H1 (cell line): ENCODE measurements at regions not wholly inside any gene's neighbourhood (a gene's known extent, or its start where the extent isn't known, plus 50 kb on each side); places are given as distances from the start of the nearest gene placed in this dataset.

Experiments used
- CTCF ChIA-PET: fragments of 300-600 bp; sonication (Branson Sonifier 250); formaldehyde crosslinking; loops from one replicate; lab custom pipeline; 2021; ENCODE audit not compliant: partially characterized antibody; lab: Charles Lee
- POLR2A ChIA-PET: fragments of 300-600 bp; sonication (Branson Sonifier 250); formaldehyde crosslinking; loops from one replicate; lab custom pipeline; 2021; ENCODE audit warnings: inconsistent platforms; ENCODE audit not compliant: partially characterized antibody; lab: Charles Lee
- DNase-seq, 2 experiments: peaks; one replicate each; pipeline versions ENCODE4 v3.0.0 to v3.0.0-alpha.2; 2010 to 2022; ENCODE audit warnings: low spot score in 2 of 2, low read depth in 1 of 2, mixed read lengths in 1 of 2
- FAIRE-seq: peaks from 2 replicates; lab custom pipeline; 2011; peaks lifted over from hg19 to GRCh38; lab: Jason Lieb, UNC
- H2AFZ ChIP-seq: 2 replicates; pipeline ENCODE4 v1.8.1; 2012; ENCODE audit warnings: low read length, inconsistent platforms
- H2AK5ac ChIP-seq: 2 replicates; pipeline ENCODE4 v1.6.1; 2013; ENCODE audit warnings: low read depth, low read length
- H2BK120ac ChIP-seq: replicated peaks from 2 replicates; pipeline ENCODE3; 2013; ENCODE audit warnings: low read depth, low read length, inconsistent platforms
- H2BK12ac ChIP-seq: 2 replicates; pipeline ENCODE4 v1.6.1; 2013; ENCODE audit warnings: low read depth, low read length
- H2BK15ac ChIP-seq: 2 replicates; pipeline ENCODE4 v1.6.1; 2013; ENCODE audit warnings: low read length
- H2BK20ac ChIP-seq: 2 replicates; pipeline ENCODE4 v1.6.1; 2013; ENCODE audit warnings: low read length
- H2BK5ac ChIP-seq: 2 replicates; pipeline ENCODE4 v1.6.1; 2013; ENCODE audit warnings: low read depth, low read length
- H3K14ac ChIP-seq: 2 replicates; pipeline ENCODE4 v1.6.1; 2013; ENCODE audit warnings: inconsistent platforms; ENCODE audit not compliant: insufficient read length
- H3K18ac ChIP-seq: 2 replicates; pipeline ENCODE4 v1.6.1; 2013; ENCODE audit warnings: low read length; ENCODE audit errors: extremely low read depth
- H3K23ac ChIP-seq: 2 replicates; pipeline ENCODE4 v1.6.1; 2013; ENCODE audit warnings: inconsistent platforms; ENCODE audit not compliant: insufficient read length
- H3K23me2 ChIP-seq: 2 replicates; pipeline ENCODE4 v1.6.1; 2013; ENCODE audit warnings: low read depth, low read length
- H3K27ac ChIP-seq: 2 replicates; pipeline ENCODE4 v1.6.1; 2011; ENCODE audit warnings: low read depth, low read length, inconsistent platforms
- H3K27me3 ChIP-seq, 4 experiments: replicated peaks in 1 of 4; 1 replicate in 1 of 4; 2 replicates in 3 of 4; pipeline versions ENCODE4 v1.6.1 to v1.8.1; 2011 to 2013; ENCODE audit warnings: low read length in 3 of 4, mild to moderate bottlenecking in 3 of 4, inconsistent platforms in 2 of 4, mixed read lengths in 2 of 4, moderate library complexity in 1 of 4; ENCODE audit not compliant: control insufficient read depth in 3 of 4, insufficient read depth in 3 of 4; ENCODE audit errors: extremely low read depth in 1 of 4
- H3K36me3 ChIP-seq, 4 experiments: 2 replicates each; pipeline versions ENCODE4 v1.6.1 to v1.8.1; 2011 to 2013; ENCODE audit warnings: mild to moderate bottlenecking in 4 of 4, low read length in 3 of 4, moderate library complexity in 2 of 4, control low read depth in 1 of 4, inconsistent platforms in 1 of 4; ENCODE audit not compliant: insufficient read depth in 4 of 4, control insufficient read depth in 2 of 4
- H3K4ac ChIP-seq: replicated peaks from 2 replicates; pipeline ENCODE3; 2013; ENCODE audit warnings: low read length, low read depth, mixed read lengths, inconsistent platforms; ENCODE audit not compliant: insufficient read length
- H3K4me1 ChIP-seq, 4 experiments: replicated peaks in 1 of 4; 1 replicate in 1 of 4; 2 replicates in 3 of 4; pipeline versions ENCODE4 v1.6.1 to v1.8.1; 2011 to 2013; ENCODE audit warnings: low read length in 3 of 4, inconsistent platforms in 2 of 4, mixed read lengths in 1 of 4; ENCODE audit not compliant: insufficient read depth in 4 of 4, control insufficient read depth in 3 of 4
- H3K4me2 ChIP-seq, 2 experiments: 2 replicates each; pipeline versions ENCODE4 v1.6.1 to v1.8.1; 2011 to 2013; ENCODE audit warnings: low read depth in 2 of 2, low read length in 2 of 2, control low read depth in 1 of 2, inconsistent platforms in 1 of 2, mild to moderate bottlenecking in 1 of 2; ENCODE audit not compliant: insufficient read depth in 1 of 2
- H3K4me3 ChIP-seq, 4 experiments: fragments of 200-600, 300-600 bp in 1 of 4; sonication (generic), shearing (Covaris generic), sonication (Bioruptor Twin) in 1 of 4; 2 replicates each; pipeline versions ENCODE4 v1.5.1 to v1.8.1; 2011 to 2016; ENCODE audit warnings: low read length in 4 of 4, low read depth in 3 of 4, control low read depth in 2 of 4, inconsistent platforms in 2 of 4, mild to moderate bottlenecking in 2 of 4, mixed read lengths in 1 of 4, moderate library complexity in 1 of 4; ENCODE audit not compliant: insufficient read depth in 2 of 4; ENCODE audit errors: extremely low read depth in 1 of 4
- H3K56ac ChIP-seq: replicated peaks from 2 replicates; pipeline ENCODE3; 2013; ENCODE audit warnings: low read depth, mild to moderate bottlenecking, mixed read lengths, low read length, inconsistent platforms; ENCODE audit not compliant: insufficient read length
- H3K79me1 ChIP-seq: 2 replicates; pipeline ENCODE4 v1.6.1; 2013; ENCODE audit warnings: low read depth, low read length, control low read depth
- H3K79me2 ChIP-seq, 2 experiments: 2 replicates each; pipeline versions ENCODE4 v1.6.1 to v1.8.1; 2012 to 2013; ENCODE audit warnings: low read length in 2 of 2, mild to moderate bottlenecking in 2 of 2, inconsistent platforms in 1 of 2; ENCODE audit not compliant: insufficient read depth in 2 of 2, control insufficient read depth in 1 of 2
- H3K9ac ChIP-seq, 4 experiments: replicated peaks in 1 of 4; 1 replicate in 1 of 4; 2 replicates in 3 of 4; pipeline versions ENCODE4 v1.6.1 to v1.8.1; 2011 to 2013; ENCODE audit warnings: low read depth in 3 of 4, low read length in 3 of 4, control low read depth in 2 of 4, mild to moderate bottlenecking in 2 of 4, moderate library complexity in 2 of 4, inconsistent platforms in 1 of 4; ENCODE audit errors: extremely low read depth in 1 of 4
- H3K9me3 ChIP-seq, 2 experiments: 2 replicates each; pipeline versions ENCODE4 v1.6.1 to v1.8.1; 2012 to 2013; ENCODE audit warnings: mild to moderate bottlenecking in 2 of 2, moderate library complexity in 2 of 2, control low read depth in 1 of 2, inconsistent platforms in 1 of 2, low read depth in 1 of 2, low read length in 1 of 2, mixed read lengths in 1 of 2; ENCODE audit not compliant: insufficient read depth in 2 of 2
- H4K20me1 ChIP-seq, 2 experiments: replicated peaks in 1 of 2; 2 replicates each; pipeline versions ENCODE3 to v1.8.1; 2011 to 2013; ENCODE audit warnings: inconsistent platforms in 2 of 2, low read length in 2 of 2, mild to moderate bottlenecking in 1 of 2; ENCODE audit not compliant: insufficient read depth in 2 of 2, control insufficient read depth in 1 of 2
- H4K5ac ChIP-seq: 2 replicates; pipeline ENCODE4 v1.6.1; 2013; ENCODE audit warnings: low read length, low read depth, mixed read lengths, inconsistent platforms; ENCODE audit not compliant: insufficient read length
- H4K8ac ChIP-seq: 2 replicates; pipeline ENCODE4 v1.8.0; 2013; ENCODE audit warnings: mild to moderate bottlenecking, moderate library complexity, low read length, inconsistent platforms; ENCODE audit not compliant: insufficient read depth; ENCODE audit errors: extremely low read depth
- H4K91ac ChIP-seq: replicated peaks from 2 replicates; pipeline ENCODE3; 2013; ENCODE audit warnings: low read length, mixed read lengths, inconsistent platforms; ENCODE audit not compliant: insufficient read length
- SIX5 ChIP-seq: IDR thresholded peaks from 2 replicates; pipeline ENCODE4 v1.6.1; 2011; ENCODE audit warnings: mild to moderate bottlenecking, low read depth, low read length
- TEAD4 ChIP-seq: IDR thresholded peaks from 2 replicates; pipeline ENCODE4 v1.6.1; 2012; ENCODE audit warnings: low read depth, low read length, inconsistent platforms, mixed read lengths
- WGBS, 2 experiments: shearing (Covaris generic) in 1 of 2; methylation state at CpG; one replicate each; pipeline versions ENCODE4 v1.1.6 to v1.1.7; 2013 to 2015; ENCODE audit warnings: low lambda C conversion rate in 2 of 2, mixed read lengths in 2 of 2, inconsistent platforms in 1 of 2, low coverage in 1 of 2, missing lambda C conversion rate in 1 of 2; ENCODE audit not compliant: insufficient replicate concordance in 2 of 2, insufficient coverage in 1 of 2, insufficient read length in 1 of 2; ENCODE audit errors: extremely low coverage in 1 of 2, missing lambda C conversion rate in 1 of 2; 5-methylcytosine and 5-hydroxymethylcytosine counted together

GRCh38 chr14:25436288-25436875 lies 386.4 kb upstream of the STXBP6 start:
- POLR2A ChIA-PET: no interaction called here
- WGBS, 2 experiments: 90% methylated on average over 2 of the region's 2 CpGs; no CpG with 5 or more reads in 1 of the 2 experiments

More at GRCh38 chr14:25436288-25436875, 386.4 kb upstream of the STXBP6 start:
- Histone ChIP-seq H4K8ac (no peak overlapping the region), H2BK20ac (no peak overlapping the region), H3K79me2 (no peaks in the 10 kb centered on the region), H2BK15ac (no peak overlapping the region), H3K14ac (no peak overlapping the region), H3K23me2 (no peaks in the 10 kb centered on the region), H4K5ac (no peak overlapping the region), H3K4me1 (no peaks in the 10 kb centered on the region), H3K4me2 (no peak overlapping the region), H3K56ac (no peak overlapping the region), H2BK5ac (no peak overlapping the region), H4K20me1 (no peaks in the 10 kb centered on the region), H3K4ac (no peak overlapping the region), H3K9me3 (no peaks in the 10 kb centered on the region), H2AFZ (no peak overlapping the region), H3K9ac (no peak overlapping the region), H2BK12ac (no peak overlapping the region), H3K79me1 (no peaks in the 10 kb centered on the region), H2AK5ac (no peak overlapping the region), H3K27ac (no peak overlapping the region), H3K18ac (no peak overlapping the region), H3K27me3 (no peaks in the 10 kb centered on the region), H2BK120ac (no peak overlapping the region), H3K4me3 (no peak overlapping the region), H3K23ac (no peak overlapping the region), H4K91ac (no peak overlapping the region), H3K36me3 (no peaks in the 10 kb centered on the region)
- TF ChIP-seq SIX5: no peak
- TF ChIP-seq TEAD4: no peak
- DNase-seq (no peak), FAIRE-seq (no peak)
- CTCF ChIA-PET: interaction anchor here (0.8 to 2.1 kb wide), 2 partner anchors 34 to 102 kb away, joined by 4 to 7 read pairs; no protein-coding TSS in a partner anchor
